D341Med (cell line): ENCODE measurements at regions not wholly inside any gene's neighbourhood (a gene's known extent, or its start where the extent isn't known, plus 50 kb on each side); places are given as distances from the start of the nearest gene placed in this dataset.

Experiments used
- DNase-seq: peaks from one replicate; pipeline ENCODE4 v3.0.0; 2012; ENCODE audit warnings: low spot score

- no peak for DNase-seq
Observed at GRCh38 chr18:37935086-37935485, 369.5 kb upstream of the CELF4 start.

- DNase-seq, result no peak
Observed at GRCh38 chr18:37930640-37931039, 365.0 kb upstream of the CELF4 start.

GRCh38 chr18:37922162-37922561, 356.6 kb upstream of the CELF4 start:
- no peak for DNase-seq

- no peak for DNase-seq
Observed at GRCh38 chr18:37920865-37921264, 355.3 kb upstream of the CELF4 start.

GRCh38 chr18:37913051-37913450, 347.5 kb upstream of the CELF4 start:
- DNase-seq, result no peak

- no peak for DNase-seq
Observed at GRCh38 chr18:37902344-37902743, 336.7 kb upstream of the CELF4 start.

GRCh38 chr18:37900326-37900725, 334.7 kb upstream of the CELF4 start:
- DNase-seq, result no peak

GRCh38 chr18:37889963-37890362, 324.4 kb upstream of the CELF4 start:
- DNase-seq, result no peak

GRCh38 chr18:37874721-37875120, 309.1 kb upstream of the CELF4 start:
- DNase-seq, result no peak

GRCh38 chr18:37873416-37873815, 307.8 kb upstream of the CELF4 start:
- no peak for DNase-seq

GRCh38 chr18:37872562-37872961, 307.0 kb upstream of the CELF4 start:
- DNase-seq, result no peak

GRCh38 chr18:37871561-37871960, 306.0 kb upstream of the CELF4 start:
- no peak for DNase-seq

- no peak for DNase-seq
Observed at GRCh38 chr18:37869051-37869450, 303.5 kb upstream of the CELF4 start.

- no peak for DNase-seq
Observed at GRCh38 chr18:37864122-37864521, 298.5 kb upstream of the CELF4 start.

- DNase-seq, result no peak
Observed at GRCh38 chr18:37861981-37862380, 296.4 kb upstream of the CELF4 start.

GRCh38 chr18:37854396-37854795, 288.8 kb upstream of the CELF4 start:
- no peak for DNase-seq

- DNase-seq, result no peak
Observed at GRCh38 chr18:37853706-37854105, 288.1 kb upstream of the CELF4 start.

GRCh38 chr18:37852464-37852863, 286.9 kb upstream of the CELF4 start:
- no peak for DNase-seq

GRCh38 chr18:37847544-37847943, 281.9 kb upstream of the CELF4 start:
- DNase-seq, result no peak

GRCh38 chr18:37846996-37847395, 281.4 kb upstream of the CELF4 start:
- no peak for DNase-seq

GRCh38 chr18:37845498-37845897, 279.9 kb upstream of the CELF4 start:
- no peak for DNase-seq

- DNase-seq, result no peak
Observed at GRCh38 chr18:37844209-37844970, 278.8 kb upstream of the CELF4 start.

GRCh38 chr18:37838083-37838482, 272.5 kb upstream of the CELF4 start:
- no peak for DNase-seq
